ENCODE measurements at regions not wholly inside any gene's neighbourhood (a gene's known extent, or its start where the extent isn't known, plus 50 kb on each side); places are given as distances from the start of the nearest gene placed in this dataset.

DNA sequence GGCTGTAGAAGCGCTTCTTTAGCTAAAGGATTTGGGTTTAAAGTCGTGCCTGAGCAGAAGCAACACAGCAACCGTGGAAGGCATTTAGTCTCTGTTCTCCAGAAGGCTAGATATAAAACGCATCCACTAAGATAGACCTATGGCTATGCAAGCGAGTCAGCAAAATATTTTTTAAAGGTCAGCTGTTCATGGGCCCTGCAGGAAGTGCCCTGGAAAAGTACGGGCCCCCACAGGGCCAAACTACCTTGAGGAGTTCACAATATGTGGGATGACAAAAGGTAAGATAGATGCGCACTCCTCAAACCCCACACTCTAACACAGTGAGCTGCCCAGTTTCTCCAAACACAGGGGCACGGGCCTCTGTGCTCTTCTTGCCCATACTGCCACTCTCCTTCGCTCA lies 261.6 kb downstream of the VPS13C start:
- no peak for DNase-seq

DNA sequence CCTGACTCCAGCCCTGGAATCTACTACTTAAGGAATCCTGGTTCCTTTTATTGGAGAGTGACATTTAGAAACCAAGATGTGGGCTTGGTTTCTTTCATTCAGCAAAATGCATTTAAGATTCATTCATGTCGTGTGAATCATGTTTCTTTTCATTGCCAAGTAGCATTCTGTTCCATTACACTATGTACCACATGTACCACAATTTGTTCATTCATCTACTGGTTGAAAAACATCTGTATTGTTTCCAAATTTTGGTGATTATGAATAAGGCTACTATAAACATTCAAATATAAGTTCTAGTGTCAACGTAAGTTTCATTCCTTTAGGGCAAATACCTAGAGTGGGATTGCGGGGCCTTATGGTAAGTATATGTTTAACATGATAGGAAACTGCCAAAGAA lies 264.2 kb downstream of the VPS13C start:
- no peak for DNase-seq

DNA sequence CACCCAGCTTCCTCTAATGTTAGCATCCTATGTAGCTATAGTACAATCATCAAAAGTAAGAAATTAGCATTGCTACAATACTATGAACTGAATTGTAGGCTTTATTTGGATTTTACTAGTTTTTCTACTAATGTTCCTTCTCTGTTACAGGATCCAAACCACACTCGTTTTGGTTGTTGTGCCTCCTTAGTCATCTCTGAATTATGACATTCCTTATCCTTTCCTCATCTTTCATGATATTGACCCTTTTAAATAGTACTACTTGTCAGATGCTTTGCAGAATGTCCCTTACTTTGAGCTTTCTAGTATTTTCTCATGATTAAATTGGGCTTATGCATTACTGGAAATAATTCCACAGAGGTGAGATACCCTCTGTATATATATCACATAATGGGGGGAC lies 265.4 kb downstream of the VPS13C start:
- DNase-seq: no peak

DNA sequence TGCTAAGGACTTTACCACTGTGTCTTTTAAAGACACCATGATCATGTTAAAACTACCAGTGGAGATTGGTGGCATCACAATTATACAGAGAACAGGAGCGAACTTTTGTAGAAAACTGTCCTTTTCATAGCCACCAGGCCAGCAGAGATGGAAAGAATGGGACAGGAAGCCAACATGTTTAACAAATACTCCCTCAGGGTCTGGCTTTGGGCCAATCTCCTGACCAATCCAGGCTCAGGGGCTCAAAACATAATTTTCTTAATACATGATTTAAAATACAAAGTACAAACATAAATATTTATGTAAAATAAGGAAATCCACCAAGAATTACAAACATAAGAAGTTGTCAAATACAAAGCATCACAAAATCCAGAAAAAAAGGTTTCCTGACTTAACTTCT lies 266.0 kb downstream of the VPS13C start:
- no peak for DNase-seq

DNA sequence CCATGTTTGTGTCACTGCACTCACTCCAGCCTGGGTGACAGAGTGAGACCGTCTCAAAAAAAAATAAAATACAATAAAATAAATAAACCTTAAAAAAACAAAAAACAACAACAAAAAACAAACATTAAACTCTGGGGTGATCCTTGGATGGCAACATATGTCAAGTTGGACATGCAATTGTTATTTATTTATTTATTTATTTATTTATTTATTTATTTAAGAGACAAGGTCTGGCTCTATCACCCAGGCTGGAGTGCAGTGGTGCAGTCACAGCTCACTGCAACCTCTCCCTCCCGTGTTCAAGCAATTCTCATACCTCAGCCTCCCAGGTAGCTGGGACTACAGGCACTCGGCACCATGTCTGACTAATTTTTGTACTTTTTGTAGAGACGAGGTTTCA lies 275.5 kb downstream of the VPS13C start:
- no peak for DNase-seq

DNA sequence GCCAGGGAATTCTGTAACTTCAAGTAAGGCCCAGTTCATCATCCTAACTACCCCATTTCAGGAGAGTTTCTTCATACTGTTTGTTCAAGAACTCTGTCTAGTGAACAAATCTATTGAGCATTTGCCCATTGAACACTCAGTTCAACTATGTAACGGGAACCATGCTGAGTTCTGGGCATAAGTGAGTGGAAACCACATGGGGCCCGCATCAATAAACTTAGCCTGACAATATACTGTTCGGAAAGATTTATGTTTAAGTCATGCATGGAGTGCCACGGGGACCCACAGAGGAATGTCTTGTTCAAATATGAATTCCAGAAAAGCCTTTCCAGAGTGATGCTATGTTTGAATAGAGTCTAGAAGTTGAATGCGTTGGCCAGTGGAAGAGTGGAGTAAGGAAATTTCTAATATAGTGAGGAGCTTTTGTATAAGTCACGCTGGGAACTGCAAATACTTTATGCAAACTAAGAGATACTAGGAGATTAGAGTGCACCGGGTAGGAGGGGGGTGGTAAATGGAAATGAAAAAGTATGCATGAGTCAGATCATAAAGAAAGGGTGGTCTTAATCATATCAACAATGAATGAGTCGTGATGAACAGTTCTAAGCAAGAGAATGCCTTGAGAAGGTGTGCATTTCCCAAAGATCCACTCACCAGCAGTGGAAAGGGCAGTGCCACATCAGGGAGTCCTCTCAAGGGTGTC lies 279.8 kb downstream of the VPS13C start:
- no peak for DNase-seq

DNA sequence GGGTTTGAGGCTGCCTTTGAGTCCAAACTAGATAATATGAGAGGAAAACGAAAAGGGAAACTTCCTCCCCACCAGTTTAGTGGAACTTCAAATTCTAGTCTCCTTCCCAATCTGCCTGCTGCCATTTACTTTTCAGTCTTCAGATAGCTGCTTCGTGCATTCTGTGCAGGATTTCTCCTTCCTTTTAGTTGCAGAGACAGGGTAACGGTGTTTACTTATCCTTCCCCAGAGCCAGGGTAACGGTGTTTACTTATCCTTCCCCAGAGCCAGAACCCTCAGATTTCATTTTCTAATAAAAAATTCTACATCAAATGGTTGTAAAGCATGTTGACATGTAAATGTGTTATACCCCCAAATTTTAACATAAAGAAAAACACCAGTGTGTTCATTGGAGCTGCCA lies 282.6 kb downstream of the VPS13C start:
- DNase-seq: no peak

DNA sequence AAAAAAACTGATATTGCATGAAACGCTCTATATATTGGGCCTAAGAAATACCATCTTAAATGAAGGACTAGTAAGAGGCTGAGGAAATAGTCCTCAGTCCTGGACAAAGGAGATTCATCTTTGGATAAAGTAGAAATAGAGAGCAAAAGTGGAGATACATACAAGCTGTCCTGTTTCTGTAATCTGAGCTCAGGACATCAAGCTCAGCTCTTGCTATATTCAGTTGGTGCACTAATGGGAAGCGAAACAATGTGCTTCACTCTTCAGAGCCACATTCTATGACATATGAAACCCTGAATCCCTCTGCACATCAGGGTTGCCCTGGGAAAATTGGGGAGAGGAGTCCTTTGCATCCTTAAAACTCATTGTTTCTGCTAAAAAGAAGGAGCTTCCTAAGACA lies 290.7 kb downstream of the VPS13C start:
- DNase-seq: no peak

DNA sequence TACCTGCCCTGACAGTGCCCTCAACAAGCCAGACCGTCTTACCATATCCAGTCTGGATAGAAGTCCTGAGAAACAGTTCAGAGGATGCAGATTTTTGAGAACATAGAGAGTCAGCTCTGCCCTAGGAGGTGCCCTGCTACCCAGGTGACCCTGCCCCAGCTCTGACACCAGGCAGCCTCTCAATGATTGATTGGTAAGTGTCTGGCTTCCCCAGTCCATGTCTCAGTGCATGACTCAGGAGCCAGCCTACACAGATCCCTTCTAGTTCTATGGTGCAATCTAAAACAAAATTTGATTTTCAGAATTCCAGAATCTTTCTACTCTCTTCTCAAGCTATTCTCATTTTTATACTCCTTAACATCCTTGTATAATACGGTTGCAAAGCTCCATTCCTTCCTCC lies 292.1 kb downstream of the VPS13C start:
- no peak for DNase-seq

DNA sequence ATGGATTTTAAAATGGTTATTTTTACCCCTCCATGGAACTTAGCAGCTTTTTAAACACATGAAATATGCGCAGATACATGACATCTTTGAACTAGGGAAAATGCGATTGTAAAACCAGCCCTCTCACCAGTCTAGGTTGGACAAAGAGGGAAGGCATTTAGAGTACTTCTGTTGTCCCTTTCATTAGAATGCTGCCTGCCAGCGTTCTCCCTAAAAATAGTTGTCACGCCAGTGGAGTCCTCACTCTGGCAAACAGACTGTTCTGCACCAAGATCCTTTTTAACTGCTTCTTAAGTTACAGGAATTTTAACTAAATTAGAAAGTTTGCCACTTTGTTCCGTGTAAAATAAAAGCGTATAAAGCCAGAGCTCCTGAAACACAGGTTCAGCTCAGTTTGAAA lies 295.3 kb downstream of the VPS13C start:
- no peak for DNase-seq

DNA sequence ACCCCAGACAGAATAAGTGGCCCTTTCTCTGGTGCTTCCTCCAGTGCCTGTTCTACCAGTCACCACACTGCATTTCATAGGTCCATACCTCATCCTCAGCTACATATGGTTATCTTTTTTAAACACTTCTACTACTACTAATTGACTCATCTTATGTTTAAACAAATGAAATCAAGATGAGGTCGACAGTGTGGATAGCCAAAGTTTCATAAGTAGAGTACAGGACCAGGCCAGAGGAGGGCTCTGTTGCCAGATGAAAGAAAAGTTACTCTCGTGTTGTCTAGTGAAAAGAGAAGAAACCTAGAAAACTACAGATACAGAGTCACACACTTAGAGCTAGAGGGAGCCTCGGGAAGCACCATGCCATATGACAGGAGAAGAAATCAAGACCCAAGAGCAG lies 296.1 kb downstream of the VPS13C start:
- DNase-seq: no peak

DNA sequence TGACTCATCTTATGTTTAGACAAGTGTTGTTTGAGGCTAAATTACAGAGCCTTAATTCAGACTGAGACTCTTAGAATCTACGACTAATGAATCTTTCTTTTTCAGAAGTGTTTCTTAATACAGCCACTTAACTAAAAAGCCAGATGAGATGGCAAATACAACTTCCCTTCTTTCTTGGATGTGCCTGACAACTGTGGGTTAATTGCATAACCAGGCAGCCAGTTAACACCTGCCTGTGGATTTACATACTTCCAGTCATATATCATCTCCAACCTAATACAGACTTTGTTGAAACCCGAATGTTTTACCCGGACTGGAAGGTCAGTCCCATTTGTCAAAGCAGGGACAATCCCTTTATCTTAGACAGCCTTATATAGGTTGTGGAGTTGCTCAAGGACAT lies 297.6 kb downstream of the VPS13C start:
- DNase-seq: no peak

DNA sequence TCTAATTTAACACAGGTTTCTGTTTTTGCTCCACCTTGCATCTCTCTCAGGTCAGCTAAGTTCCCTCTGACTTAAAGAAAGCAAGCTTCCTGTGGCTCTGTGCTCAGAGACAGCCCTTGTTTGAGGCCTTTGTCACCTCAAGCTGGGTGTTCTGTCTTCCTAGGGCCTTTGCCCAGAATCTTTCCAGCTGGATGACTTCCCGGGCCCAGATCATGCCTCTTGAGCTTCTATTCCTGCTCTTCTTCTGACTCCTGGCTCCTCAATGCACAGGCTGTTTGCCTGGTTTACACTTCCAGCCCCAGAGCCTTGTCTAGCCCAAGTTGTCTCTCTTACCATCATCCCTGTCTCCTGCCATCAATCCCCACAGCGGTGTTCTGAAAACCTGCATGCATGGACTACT lies 300.6 kb downstream of the VPS13C start:
- no peak for DNase-seq

DNA sequence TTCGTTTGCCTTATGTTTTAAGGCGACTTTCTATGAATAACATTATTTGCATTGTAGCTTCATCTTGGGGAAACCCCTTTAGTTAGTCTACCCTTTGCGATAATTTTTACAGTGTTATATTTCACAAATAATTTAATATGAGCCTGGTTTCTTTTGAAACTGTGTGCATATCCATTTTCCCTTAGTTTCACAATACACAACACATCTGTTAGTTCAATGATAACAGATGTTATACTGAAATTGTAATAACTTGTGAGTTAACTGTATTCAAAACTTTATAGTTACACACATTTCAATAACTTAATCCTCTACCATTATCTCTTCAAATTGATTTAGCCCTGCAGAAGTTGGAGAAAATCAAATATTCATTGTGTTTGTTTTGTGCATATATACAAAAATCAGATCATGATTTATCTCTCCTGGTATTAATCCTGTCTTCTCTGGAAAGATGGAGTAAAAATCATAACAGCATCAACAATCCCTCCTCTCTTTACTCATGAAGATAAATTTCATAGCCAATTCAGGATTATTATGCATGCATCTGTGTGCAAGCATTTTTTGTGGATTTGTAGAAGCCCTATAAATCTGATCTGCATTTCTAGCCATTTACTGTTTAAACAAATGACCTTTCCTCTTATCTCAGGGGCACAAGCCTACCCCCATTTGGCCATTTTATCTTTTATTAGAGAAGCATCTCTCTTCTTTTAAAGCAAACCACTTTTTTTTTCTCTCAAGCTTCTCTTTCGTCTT lies 304.0 kb downstream of the VPS13C start:
- no peak for DNase-seq

DNA sequence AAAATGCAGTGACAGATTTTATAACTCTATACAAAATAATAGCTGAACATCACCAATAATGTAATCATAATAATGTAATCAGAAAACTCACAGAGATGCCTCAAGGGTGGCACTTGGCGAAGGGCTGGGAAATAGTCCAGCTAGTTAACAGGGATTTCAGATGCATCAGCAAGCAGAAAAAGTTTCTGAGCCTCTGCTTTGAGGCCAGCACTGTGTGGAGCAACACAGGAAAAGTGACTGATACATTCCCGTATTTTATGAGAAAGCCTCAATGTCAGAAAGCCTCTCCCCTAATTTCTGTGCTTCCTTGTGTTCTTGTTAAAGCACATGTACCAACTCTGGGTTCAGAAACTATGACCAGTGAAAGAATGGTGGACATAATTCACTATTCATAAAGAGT lies 304.8 kb downstream of the VPS13C start:
- DNase-seq: no peak

DNA sequence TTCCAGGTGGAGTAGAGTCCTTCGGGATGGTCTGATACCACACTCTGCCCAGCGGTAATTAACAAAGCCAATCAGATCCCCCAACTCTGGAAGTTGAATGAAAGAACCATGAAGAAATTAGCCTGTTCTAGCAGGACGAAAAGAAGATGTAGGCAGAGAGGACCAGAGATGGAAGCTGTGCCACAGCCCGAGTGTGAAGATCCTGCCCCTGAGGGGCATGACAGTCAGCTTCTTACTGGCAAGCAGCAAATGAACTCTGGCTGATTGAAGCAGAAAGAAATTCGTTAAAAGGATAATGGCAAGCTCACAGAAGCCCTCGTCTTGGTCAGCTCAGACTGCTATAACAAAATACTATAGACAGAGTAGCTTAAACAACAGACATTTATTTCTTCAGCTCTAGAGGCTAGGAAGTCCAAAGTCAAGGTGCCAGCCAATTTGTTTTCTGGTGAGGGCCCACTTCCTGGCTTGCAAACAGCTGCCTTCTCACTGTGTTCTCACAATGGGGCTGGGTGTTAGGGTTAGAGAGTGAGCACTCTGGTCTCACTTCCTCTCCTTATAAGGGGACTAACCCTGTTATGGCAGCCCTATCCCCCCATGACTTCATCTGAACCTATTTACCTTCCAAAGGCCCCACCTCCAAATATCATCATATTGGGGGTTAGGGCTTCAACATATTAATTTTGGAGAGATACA lies 307.1 kb downstream of the VPS13C start:
- no peak for DNase-seq

DNA sequence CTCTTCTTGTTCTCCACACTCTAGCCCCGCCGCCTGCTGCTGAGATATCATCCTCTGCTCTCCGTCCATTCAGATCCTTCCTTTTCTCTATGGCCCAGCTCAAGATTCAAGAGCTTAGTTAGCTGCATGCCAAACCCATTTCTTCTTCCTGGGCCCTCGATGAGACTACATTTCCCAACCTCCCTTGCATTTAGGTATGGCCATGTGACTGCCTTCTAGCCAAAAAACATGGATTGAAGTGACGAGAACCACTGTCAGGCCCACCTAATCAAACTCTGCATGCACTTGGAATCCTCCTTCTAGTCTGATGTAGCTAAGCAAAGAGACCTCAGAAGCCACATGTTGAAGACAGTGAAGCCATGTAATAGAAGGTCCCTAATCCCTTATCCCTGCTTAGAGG lies 308.2 kb downstream of the VPS13C start:
- DNase-seq: no peak

DNA sequence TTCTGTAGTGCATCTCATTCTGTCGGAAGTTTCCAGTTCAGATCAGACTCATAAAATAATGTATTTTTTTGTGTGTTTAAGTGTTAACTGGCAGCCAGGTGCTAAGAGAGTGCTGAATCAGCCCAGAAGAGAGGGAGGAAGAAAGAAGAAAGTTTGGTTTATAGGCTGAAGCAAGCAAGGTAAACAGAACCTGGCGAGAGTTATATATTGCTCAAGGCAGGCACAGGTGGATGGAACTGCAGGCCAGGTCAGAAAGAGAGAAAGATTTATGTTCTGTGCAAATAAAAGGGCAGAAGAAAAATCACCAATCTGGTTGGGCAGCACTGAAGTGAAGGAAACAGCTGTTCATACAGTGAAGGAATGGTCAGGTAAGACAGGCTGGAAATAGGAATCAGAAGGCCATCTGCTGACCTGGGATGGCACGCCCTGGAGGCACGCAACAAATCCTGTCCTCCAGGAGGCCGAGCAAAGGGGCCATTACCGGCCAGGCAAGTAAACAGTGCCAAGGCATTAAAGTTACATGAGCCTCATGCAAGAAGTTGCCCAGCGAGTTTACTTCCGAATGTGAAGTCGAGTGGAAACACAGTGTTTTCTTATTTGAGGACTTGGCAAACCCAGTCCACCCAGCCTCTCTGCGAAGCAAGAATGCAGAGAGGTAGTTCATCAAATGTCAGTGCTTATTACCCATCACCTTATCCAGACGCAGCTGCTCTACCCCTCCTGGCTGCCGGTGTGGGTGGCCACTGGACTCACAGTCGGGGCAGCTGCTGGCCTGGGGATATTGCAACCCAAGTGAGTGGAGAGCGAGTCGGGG lies 309.8 kb downstream of the VPS13C start:
- no peak for DNase-seq

DNA sequence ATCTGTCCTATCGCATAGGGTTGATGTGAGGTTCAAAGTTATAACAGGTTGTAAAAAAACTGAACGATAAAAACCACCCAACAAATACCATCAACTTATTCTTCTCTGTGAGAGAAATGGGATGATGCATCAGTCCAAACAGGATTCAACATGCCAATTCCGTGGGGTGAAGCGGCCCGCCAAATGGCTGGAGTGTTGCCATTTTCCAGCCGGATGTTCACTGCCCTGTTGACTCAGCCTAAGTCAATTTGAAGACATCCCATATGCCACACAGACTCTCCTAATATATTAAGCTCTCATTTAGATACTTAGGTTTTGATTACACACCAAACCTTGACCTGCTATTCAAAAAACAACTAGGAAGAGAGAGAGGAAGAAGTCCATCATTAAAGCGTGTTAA lies 311.1 kb downstream of the VPS13C start:
- DNase-seq: no peak

DNA sequence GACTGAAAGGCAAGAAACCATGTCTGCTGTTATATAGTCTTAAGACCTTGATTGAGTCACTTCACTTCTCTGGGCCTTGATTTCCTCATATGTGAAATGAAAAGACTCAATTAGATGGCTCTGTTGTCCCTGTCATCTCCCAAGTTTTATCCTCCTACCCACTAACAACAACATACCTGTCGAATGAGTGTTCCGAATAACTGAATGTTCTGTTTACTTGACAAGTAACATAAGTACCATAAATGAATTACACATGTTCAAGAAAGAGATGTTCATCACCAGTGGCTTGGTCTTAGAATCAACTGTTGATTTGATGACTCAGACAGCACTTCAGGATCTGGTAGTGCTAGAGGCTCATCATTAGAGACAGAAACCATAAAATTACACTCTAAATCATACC lies 311.7 kb downstream of the VPS13C start:
- DNase-seq: no peak

DNA sequence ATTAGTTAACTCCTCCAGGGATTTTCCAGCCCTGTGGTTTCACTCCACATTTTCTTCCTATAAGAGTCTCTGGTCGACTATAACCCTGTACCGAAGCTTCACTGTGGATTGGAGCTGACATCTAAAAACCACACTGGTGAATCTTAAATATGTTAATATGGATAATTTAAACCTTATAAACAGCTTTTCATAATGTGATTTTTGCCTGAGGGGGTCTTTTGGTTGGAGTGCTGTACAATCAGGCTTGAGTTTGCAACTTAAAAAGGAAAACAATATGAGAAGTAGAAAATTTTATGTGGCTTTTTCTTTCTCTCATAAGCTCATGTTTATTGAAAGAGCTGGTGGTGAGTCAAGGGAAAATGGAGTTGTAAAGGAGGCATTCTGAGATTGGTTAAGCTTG lies 313.7 kb downstream of the VPS13C start:
- no peak for DNase-seq

DNA sequence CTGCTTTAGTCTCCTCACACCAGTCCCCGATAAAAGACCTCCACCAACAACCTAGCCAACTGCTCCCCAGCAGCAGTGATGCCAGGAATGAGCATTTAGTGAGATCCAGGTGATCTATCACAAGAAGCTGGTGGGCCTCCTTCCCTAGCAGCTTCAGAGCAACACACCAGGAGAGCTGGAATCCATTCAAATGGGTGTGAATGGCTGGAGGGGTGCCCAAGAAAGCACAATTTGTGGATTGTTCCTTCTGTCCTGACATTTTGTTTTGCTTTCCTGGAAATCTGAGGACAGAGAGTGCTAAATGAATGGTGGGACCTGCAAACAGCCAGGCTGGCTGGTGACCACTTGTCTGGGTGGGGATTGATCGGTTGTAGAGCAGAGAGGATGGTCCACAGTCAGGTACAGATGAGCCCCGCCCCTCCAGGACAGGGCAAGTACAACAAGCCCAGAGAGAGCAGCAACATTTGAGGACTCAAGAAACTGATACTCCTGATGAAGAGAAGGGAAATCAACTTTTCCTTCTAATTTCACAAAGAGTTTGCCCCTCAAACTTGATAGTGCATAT lies 316.8 kb downstream of the VPS13C start:
- DNase-seq: no peak

DNA sequence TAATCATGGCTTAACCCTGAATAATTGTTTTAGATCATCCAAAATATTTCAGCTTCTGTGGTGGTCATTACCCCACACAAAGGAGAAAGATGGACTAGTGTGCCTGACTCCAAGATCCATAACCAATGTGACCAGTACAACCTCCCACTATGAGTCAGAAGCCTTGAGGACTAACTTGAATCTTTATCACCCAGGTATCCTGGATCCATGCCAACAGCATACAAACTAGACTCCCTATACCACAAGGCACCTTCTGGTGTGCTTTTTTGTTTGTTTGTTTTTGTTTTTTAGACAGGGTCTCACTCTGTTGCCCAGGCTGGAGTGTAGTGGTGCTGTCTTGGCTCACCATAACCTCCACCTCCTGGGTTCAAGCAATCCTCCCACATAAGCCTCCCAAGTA lies 317.7 kb downstream of the VPS13C start:
- DNase-seq: no peak
